ENCODE measurements at regions not wholly inside any gene's neighbourhood (a gene's known extent, or its start where the extent isn't known, plus 50 kb on each side); places are given as distances from the start of the nearest gene placed in this dataset.
"Not testable (repeated sequence)": the region's sequence is repeated elsewhere in the genome, so short reads cannot be mapped to it uniquely, and the experiment has no call there.

DNA sequence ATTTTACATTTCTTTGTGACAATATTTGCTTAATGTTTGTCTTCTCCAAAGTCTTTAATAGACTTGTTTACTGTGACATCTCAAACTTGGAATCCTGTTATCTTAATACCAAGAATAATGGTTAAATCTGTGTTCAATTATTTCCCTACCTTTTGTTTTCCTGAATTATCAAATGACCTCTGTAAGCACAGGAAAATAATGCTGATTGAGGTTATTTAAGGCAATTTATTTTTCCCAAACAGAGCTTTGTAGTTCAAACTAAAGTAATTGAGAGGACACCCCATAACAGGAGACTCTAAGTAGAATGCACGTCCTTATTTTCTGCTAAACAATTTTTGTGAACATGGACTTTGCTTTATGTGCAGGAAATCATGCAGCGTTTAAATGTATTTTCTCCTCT lies 195.0 kb downstream of the BTBD3 start:
- H3K36me3 ChIP-seq, result no peaks in the 10 kb centered on the region
- TF ChIP-seq POLR2A (IDR thresholded peaks at IDR 0.05), result no peak
- TF ChIP-seq, protein P1, sequence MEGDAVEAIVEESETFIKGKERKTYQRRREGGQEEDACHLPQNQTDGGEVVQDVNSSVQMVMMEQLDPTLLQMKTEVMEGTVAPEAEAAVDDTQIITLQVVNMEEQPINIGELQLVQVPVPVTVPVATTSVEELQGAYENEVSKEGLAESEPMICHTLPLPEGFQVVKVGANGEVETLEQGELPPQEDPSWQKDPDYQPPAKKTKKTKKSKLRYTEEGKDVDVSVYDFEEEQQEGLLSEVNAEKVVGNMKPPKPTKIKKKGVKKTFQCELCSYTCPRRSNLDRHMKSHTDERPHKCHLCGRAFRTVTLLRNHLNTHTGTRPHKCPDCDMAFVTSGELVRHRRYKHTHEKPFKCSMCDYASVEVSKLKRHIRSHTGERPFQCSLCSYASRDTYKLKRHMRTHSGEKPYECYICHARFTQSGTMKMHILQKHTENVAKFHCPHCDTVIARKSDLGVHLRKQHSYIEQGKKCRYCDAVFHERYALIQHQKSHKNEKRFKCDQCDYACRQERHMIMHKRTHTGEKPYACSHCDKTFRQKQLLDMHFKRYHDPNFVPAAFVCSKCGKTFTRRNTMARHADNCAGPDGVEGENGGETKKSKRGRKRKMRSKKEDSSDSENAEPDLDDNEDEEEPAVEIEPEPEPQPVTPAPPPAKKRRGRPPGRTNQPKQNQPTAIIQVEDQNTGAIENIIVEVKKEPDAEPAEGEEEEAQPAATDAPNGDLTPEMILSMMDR (IDR thresholded peaks at IDR 0.05), result no peak
- no peaks in the 10 kb centered on the region for H3K9me3 ChIP-seq
- H3K27ac ChIP-seq, result no peak overlapping the region
- intact Hi-C loops (cut with DNase I), result no loop called here
- 71 to 82% methylated on average over 2 of the region's 2 CpGs for WGBS, 2 donors
- peaks cover 0 to 19% (median 0%) of the 10 kb centered on the region in 4 donors for H3K27me3 ChIP-seq
- H3K4me3 ChIP-seq, result no peak overlapping the region
- DNase-seq, result no peak
- H3K4me1 ChIP-seq, result peaks cover 0 to 28% (median 9%) of the 10 kb centered on the region in 3 donors

DNA sequence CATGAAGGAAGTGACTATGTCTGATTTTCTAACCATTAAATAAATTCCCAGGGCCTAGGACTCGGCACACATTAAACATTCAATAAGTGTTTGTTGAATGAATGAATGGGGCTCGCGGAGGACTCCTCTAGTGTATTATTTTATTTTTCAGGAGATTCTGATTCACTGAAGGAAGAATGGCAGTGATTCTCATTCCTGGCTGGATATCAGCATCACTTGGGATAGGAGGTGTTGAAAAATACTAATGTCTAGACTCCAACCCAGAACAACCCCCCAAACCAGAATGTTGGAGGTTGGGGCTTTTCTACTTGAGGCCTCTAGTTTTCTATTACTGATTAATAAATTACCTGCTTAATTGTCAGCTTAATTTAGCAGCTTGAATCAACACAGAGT lies 195.4 kb downstream of the BTBD3 start:
- intact Hi-C loops (cut with DNase I), result no loop called here
- WGBS, 2 donors, result 50 to 51% methylated on average over 3 of the region's 3 CpGs
- no peaks in the 10 kb centered on the region for H3K36me3 ChIP-seq

DNA sequence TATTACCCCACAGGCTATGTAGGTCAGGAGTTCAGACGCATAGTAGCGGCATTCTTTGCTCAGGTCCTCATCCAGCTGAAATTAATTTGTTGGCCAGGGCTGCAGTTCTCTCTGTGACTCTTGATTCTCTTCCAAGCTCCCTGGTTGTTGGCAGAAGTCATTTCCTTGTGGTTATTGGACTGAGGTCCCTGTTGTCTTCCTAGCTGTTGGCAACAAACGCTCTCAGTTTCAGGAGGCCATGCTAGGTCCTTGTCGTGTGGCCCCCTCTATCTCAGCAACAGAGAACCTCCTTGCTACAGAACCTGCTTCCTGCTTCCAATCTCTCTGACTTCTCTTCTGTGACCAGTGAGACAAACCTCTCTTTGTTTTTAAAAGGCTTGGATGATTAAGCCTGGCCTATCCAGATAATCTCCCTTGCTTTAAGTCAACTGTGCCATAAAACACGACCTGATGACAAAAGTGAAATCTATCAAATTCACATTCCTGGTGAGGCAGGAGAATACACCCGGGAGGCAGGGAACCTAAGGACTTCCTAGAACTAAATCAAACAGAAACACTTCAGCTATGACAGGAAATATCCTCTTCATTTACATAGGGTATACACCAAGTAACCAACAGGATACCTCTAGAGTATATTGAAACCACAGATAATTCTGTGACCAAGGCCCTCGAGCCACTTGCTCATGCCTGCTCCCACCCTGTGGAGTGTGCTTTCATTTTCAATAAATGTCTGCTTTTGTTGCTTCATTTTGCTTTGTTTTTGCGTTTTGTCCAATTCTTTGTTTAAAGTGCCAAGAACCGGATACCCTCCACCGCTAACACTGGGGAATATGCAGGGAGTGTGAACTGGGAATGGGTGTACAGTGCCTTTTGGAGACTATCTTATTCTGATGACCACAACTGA lies 196.0 kb downstream of the BTBD3 start:
- 29 to 38% methylated on average over 9 to 10 of the region's 10 CpGs for WGBS, 2 donors
- H3K4me1 ChIP-seq, result peaks cover 0 to 28% (median 9%) of the 10 kb centered on the region in 3 donors
- no peak for TF ChIP-seq POLR2A (IDR thresholded peaks at IDR 0.05)
- TF ChIP-seq, protein P1 (IDR thresholded peaks at IDR 0.05), result no peak
- H3K27me3 ChIP-seq, result peaks cover 0 to 19% (median 0%) of the 10 kb centered on the region in 4 donors
- no peaks in the 10 kb centered on the region for H3K36me3 ChIP-seq
- peak overlapping the region in 1 of 4 donors; percentile 1 for H3K27ac ChIP-seq
- DNase-seq, result no peak
- intact Hi-C loops (cut with DNase I), result no loop called here
- H3K4me3 ChIP-seq, result no peak overlapping the region
- no peaks in the 10 kb centered on the region for H3K9me3 ChIP-seq

More for the DNA sequence above, 195.4 kb downstream of the BTBD3 start:
- no peak for DNase-seq
- Histone ChIP-seq H3K27ac (no peak overlapping the region), H3K27me3 (peaks cover 0 to 19% (median 0%) of the 10 kb centered on the region in 4 donors), H3K4me3 (no peak overlapping the region), H3K9me3 (no peaks in the 10 kb centered on the region), H3K4me1 (peaks cover 0 to 28% (median 9%) of the 10 kb centered on the region in 3 donors)
- TF ChIP-seq, protein P1 (IDR thresholded peaks at IDR 0.05), result no peak
- no peak for TF ChIP-seq POLR2A (IDR thresholded peaks at IDR 0.05)

DNA sequence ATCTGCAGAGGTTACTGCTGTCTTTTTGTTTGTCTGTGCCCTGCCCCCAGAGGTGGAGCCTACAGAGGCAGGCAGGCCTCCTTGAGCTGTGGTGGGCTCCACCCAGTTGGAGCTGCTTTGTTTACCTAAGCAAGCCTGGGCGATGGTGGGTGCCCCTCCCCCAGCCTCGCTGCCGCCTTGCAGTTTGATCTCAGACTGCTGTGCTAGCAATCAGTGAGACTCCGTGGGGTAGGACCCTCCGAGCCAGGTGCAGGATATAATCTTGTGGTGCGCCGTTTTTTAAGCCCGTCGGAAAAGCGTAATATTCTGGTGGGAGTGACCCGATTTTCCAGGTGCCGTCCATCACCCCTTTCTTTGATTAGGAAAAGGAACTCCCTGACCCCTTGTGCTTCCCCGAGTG lies 211.4 kb downstream of the BTBD3 start:
- H3K27ac ChIP-seq; H3K4me1 ChIP-seq; DNase-seq; intact Hi-C loops (cut with DNase I); H3K27me3 ChIP-seq; H3K4me3 ChIP-seq; H3K9me3 ChIP-seq; H3K36me3 ChIP-seq: not testable (repeated sequence)
- 83 to 86% methylated on average over 1 to 10 of the region's 13 CpGs for WGBS, 2 donors

DNA sequence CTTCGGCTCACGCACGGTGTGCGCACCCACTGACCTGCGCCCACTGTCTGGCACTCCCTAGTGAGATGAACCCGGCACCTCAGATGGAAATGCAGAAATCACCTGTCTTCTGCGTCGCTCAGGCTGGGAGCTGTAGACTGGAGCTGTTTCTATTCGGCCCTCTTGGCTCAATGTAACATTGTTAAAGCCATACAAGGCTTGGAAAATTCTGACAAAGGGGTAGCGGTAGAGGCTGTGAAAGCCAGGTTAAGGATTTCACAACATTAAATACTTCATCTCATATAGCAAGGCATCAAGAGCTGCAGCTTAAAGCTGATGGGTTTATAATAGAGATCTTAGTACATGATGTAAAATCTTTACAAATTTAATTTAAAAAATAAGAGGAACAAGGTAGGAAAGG lies 211.8 kb downstream of the BTBD3 start:
- H3K4me3 ChIP-seq; H3K9me3 ChIP-seq; H3K36me3 ChIP-seq; H3K4me1 ChIP-seq; H3K27me3 ChIP-seq; DNase-seq; H3K27ac ChIP-seq; intact Hi-C loops (cut with DNase I): not testable (repeated sequence)
- WGBS, 2 donors, result 89 to 91% methylated on average over 4 to 10 of the region's 10 CpGs

DNA sequence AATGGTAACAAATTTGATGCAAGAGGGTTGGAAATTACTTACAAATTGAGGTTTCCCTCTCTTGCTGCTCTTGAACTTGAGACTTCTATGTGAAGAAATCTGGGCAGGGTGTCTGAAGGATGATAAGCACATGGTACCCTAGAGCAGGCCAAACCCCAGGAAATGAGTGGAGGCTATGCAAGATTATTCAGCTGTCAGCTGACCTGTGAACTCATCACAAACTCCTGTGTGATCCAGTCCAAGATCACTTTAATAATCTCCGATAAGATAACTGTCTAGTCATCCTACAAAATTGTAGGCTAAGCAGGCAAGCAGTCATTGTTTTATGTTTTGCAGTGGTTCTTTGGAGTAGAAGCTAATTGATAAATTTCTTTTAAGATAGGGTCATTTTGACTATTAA lies 213.1 kb downstream of the BTBD3 start:
- intact Hi-C loops (cut with DNase I), result no loop called here
- Histone ChIP-seq H3K36me3 (no peaks in the 10 kb centered on the region), H3K27me3 (no peaks in the 10 kb centered on the region), H3K4me3 (no peak overlapping the region), H3K27ac (no peak overlapping the region), H3K4me1 (no peaks in the 10 kb centered on the region), H3K9me3 (no peaks in the 10 kb centered on the region)
- WGBS, 2 donors, result 82 to 95% methylated on average over 1 of the region's 1 CpG
- TF ChIP-seq, protein P1 (IDR thresholded peaks at IDR 0.05), result no peak
- no peak for TF ChIP-seq POLR2A (IDR thresholded peaks at IDR 0.05)
- no peak for DNase-seq
